Uterus (tissue), 2 donors: ENCODE measurements at regions not wholly inside any gene's neighbourhood (a gene's known extent, or its start where the extent isn't known, plus 50 kb on each side); places are given as distances from the start of the nearest gene placed in this dataset.

Source experiments
- CTCF ChIP-seq, 4 experiments: fragments of 200-600 bp in 2 of 4; fragments of 450-650 bp in 2 of 4; sonication (generic) in 2 of 4; IDR thresholded peaks; one replicate each; pipeline ENCODE4 v1.5.1; 2016 to 2019; ENCODE audit warnings: antibody characterized with exemption in 4 of 4, mild to moderate bottlenecking in 2 of 4, moderate library complexity in 1 of 4
- POLR2A ChIP-seq, 2 donors: fragments of 450-650 bp; IDR thresholded peaks; one replicate each; pipeline ENCODE4 v1.6.1; 2016; ENCODE audit warnings: antibody characterized with exemption in 2 of 2, mild to moderate bottlenecking in 1 of 2, moderate library complexity in 1 of 2

GRCh38 chr19:28285917-28286316, 927.0 kb downstream of the UQCRFS1 start:
- TF ChIP-seq CTCF (IDR thresholded peaks at IDR 0.05) (no peak), POLR2A (IDR thresholded peaks at IDR 0.05) (no peak)
